Astrocyte (in vitro differentiated cells and primary cell): ENCODE measurements at regions not wholly inside any gene's neighbourhood (a gene's known extent, or its start where the extent isn't known, plus 50 kb on each side); places are given as distances from the start of the nearest gene placed in this dataset.

Experiments
- DNase-seq: peaks from one replicate; pipeline ENCODE4 v3.0.0-alpha.2; 2010; ENCODE audit warnings: low read depth
- FAIRE-seq: peaks from 2 replicates; lab custom pipeline; 2011; peaks lifted over from hg19 to GRCh38; lab: Jason Lieb, UNC
- H2AFZ ChIP-seq: 2 replicates; pipeline ENCODE4 v1.6.0; 2012; ENCODE audit warnings: low read depth, low read length, inconsistent platforms
- H3K27ac ChIP-seq: 2 replicates; pipeline ENCODE4 v1.5.1; 2011; ENCODE audit warnings: low read depth, low read length, inconsistent platforms
- H3K27me3 ChIP-seq: 2 replicates; pipeline ENCODE4 v1.6.0; 2011; ENCODE audit warnings: low read length, inconsistent platforms; ENCODE audit not compliant: insufficient read depth
- H3K36me3 ChIP-seq: 2 replicates; pipeline ENCODE4 v1.5.1; 2011; ENCODE audit warnings: low read length, inconsistent platforms; ENCODE audit not compliant: insufficient read depth
- H3K4me1 ChIP-seq: 2 replicates; pipeline ENCODE4 v1.5.1; 2011; ENCODE audit warnings: low read length, inconsistent platforms; ENCODE audit not compliant: insufficient read depth
- H3K4me2 ChIP-seq: 2 replicates; pipeline ENCODE4 v1.6.0; 2012; ENCODE audit warnings: low read length, inconsistent platforms
- H3K4me3 ChIP-seq: 2 replicates; pipeline ENCODE4 v1.5.1; 2011; ENCODE audit warnings: low read depth, mild to moderate bottlenecking, low read length, inconsistent platforms; ENCODE audit not compliant: insufficient read depth
- H3K79me2 ChIP-seq: 2 replicates; pipeline ENCODE4 v1.6.0; 2012; ENCODE audit warnings: mild to moderate bottlenecking, low read length, inconsistent platforms; ENCODE audit not compliant: insufficient read depth
- H3K9ac ChIP-seq: 2 replicates; pipeline ENCODE4 v1.6.0; 2012; ENCODE audit warnings: mild to moderate bottlenecking, low read length, inconsistent platforms
- H3K9me3 ChIP-seq: 2 replicates; pipeline ENCODE4 v1.5.1; 2012; ENCODE audit warnings: low read depth, mild to moderate bottlenecking, low read length, inconsistent platforms; ENCODE audit not compliant: insufficient read depth
- H4K20me1 ChIP-seq: 2 replicates; pipeline ENCODE4 v1.6.0; 2012; ENCODE audit warnings: low read length, inconsistent platforms; ENCODE audit not compliant: insufficient read depth
- H3K27ac Mint-ChIP-seq: one replicate; pipeline ENCODE4 v1.8.0; 2021; ENCODE audit warnings: mild to moderate bottlenecking, mixed read lengths; ENCODE audit not compliant: unreplicated experiment
- H3K27me3 Mint-ChIP-seq: one replicate; pipeline ENCODE4 v1.8.0; 2021; ENCODE audit warnings: low read depth, mixed read lengths; ENCODE audit not compliant: unreplicated experiment
- H3K36me3 Mint-ChIP-seq: one replicate; pipeline ENCODE4 v1.8.0; 2021; ENCODE audit warnings: low read depth, mixed read lengths; ENCODE audit not compliant: unreplicated experiment
- H3K4me1 Mint-ChIP-seq: one replicate; pipeline ENCODE4 v1.8.0; 2021; ENCODE audit warnings: low read depth, mixed read lengths; ENCODE audit not compliant: unreplicated experiment
- H3K4me3 Mint-ChIP-seq: one replicate; pipeline ENCODE4 v1.8.0; 2021; ENCODE audit warnings: mild to moderate bottlenecking, moderate library complexity, mixed read lengths; ENCODE audit not compliant: unreplicated experiment
- H3K9me3 Mint-ChIP-seq: one replicate; pipeline ENCODE4 v1.8.0; 2021; ENCODE audit warnings: mild to moderate bottlenecking, mixed read lengths; ENCODE audit not compliant: unreplicated experiment
- EZH2 ChIP-seq: IDR thresholded peaks from 2 replicates; pipeline ENCODE4 v1.6.1; 2012; ENCODE audit warnings: mild to moderate bottlenecking, low read length, inconsistent platforms; ENCODE audit not compliant: insufficient read depth
- TF ChIP-seq, protein P1 (sequence below): IDR thresholded peaks from 2 replicates; pipeline ENCODE4 v1.5.1; 2011; ENCODE audit warnings: low read depth, mild to moderate bottlenecking, inconsistent platforms, low read length, moderate library complexity; ENCODE audit not compliant: insufficient read depth

DNA sequence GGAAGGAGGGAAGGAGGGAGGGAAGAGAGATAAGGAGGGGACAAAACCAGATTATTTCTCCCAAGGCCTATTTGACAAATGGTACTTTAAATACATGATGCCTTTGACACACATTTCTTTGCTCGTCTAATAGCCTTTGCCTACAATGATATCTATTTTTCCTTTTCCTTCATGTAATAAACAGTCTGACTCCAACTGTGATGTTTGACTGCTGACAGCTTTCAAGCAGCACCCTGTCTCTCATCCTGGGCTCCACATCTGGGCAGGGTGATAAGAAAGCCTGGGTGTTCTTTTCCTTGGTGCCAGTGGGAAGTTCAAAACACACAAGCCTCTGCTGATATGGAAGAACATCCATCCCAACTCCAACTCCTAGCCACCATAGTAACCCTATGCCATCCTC is 1277.7 kb upstream of the NXPH2 start:
- Mint-ChIP-seq H3K36me3 (no peaks in the 10 kb centered on the region), H3K27me3 (no peaks in the 10 kb centered on the region), H3K4me1 (no peaks in the 10 kb centered on the region), H3K4me3 (no peak overlapping the region), H3K27ac (no peak overlapping the region), H3K9me3 (no peaks in the 10 kb centered on the region)
- no peak overlapping the region for H3K4me3 ChIP-seq
- no peaks in the 10 kb centered on the region for H3K4me1 ChIP-seq
- H3K79me2 ChIP-seq: no peaks in the 10 kb centered on the region
- no peaks in the 10 kb centered on the region for H3K9me3 ChIP-seq
- DNase-seq (no peak), FAIRE-seq (no peak)
- H3K4me2 ChIP-seq: no peak overlapping the region
- no peaks in the 10 kb centered on the region for H3K27me3 ChIP-seq
- no peak overlapping the region for H3K27ac ChIP-seq
- no peak overlapping the region for H2AFZ ChIP-seq
- H3K36me3 ChIP-seq: no peaks in the 10 kb centered on the region
- no peak overlapping the region for H3K9ac ChIP-seq
- no peaks in the 10 kb centered on the region for H4K20me1 ChIP-seq
- TF ChIP-seq, protein P1, sequence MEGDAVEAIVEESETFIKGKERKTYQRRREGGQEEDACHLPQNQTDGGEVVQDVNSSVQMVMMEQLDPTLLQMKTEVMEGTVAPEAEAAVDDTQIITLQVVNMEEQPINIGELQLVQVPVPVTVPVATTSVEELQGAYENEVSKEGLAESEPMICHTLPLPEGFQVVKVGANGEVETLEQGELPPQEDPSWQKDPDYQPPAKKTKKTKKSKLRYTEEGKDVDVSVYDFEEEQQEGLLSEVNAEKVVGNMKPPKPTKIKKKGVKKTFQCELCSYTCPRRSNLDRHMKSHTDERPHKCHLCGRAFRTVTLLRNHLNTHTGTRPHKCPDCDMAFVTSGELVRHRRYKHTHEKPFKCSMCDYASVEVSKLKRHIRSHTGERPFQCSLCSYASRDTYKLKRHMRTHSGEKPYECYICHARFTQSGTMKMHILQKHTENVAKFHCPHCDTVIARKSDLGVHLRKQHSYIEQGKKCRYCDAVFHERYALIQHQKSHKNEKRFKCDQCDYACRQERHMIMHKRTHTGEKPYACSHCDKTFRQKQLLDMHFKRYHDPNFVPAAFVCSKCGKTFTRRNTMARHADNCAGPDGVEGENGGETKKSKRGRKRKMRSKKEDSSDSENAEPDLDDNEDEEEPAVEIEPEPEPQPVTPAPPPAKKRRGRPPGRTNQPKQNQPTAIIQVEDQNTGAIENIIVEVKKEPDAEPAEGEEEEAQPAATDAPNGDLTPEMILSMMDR: no peak
- no peak for TF ChIP-seq EZH2

DNA sequence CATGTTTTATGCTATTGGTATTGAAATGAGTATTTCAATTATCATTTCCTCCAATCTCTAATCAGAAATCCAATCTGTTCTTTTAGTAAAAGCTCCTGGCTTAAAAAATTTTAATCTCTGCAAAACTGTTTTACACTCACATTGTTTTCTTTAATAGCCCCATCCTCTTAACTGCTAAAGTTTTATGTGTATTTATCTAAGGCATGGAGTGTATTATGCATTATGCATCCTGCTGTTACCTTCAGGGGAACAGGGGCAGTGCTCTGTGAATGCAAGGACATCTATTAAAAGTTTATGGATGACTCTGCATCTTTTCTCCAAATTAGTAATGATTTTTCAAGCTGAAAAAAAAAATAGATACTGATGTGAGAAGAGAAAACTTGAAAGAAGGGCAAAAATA is 1261.6 kb upstream of the NXPH2 start:
- Mint-ChIP-seq H3K27me3 (no peaks in the 10 kb centered on the region), H3K9me3 (peaks cover 2% of the 10 kb centered on the region), H3K4me1 (no peaks in the 10 kb centered on the region), H3K27ac (no peak overlapping the region), H3K4me3 (no peak overlapping the region), H3K36me3 (no peaks in the 10 kb centered on the region)
- Histone ChIP-seq H3K9me3 (no peaks in the 10 kb centered on the region), H3K36me3 (no peaks in the 10 kb centered on the region), H3K4me3 (no peak overlapping the region), H3K4me1 (no peaks in the 10 kb centered on the region), H3K79me2 (no peaks in the 10 kb centered on the region), H3K27ac (no peak overlapping the region), H3K9ac (no peak overlapping the region), H3K4me2 (no peak overlapping the region), H2AFZ (no peak overlapping the region), H3K27me3 (no peaks in the 10 kb centered on the region), H4K20me1 (no peaks in the 10 kb centered on the region)
- TF ChIP-seq, protein P1: no peak
- TF ChIP-seq EZH2: no peak
- FAIRE-seq (no peak), DNase-seq (no peak)

DNA sequence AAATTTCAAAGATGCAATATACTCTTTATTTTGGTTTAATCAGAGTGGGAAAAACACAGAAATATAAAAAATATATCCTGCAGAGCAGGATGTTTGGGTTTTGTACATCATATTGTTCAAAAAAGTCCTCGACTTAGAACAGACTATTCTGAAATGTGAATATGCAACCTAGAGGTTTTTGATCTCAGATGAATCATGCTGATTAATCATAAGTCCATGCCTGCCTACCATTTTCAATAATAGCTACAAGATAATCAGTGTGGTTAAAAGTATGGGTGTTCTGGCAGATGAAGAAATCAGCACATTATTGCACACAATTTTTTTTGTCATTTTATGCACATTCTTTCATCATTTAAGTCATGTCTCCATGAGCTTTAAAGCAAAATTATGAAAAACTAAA is 1261.0 kb upstream of the NXPH2 start:
- Mint-ChIP-seq H3K36me3 (no peaks in the 10 kb centered on the region), H3K4me1 (no peaks in the 10 kb centered on the region), H3K9me3 (peaks cover 2% of the 10 kb centered on the region), H3K4me3 (no peak overlapping the region), H3K27me3 (no peaks in the 10 kb centered on the region), H3K27ac (no peak overlapping the region)
- no peak overlapping the region for H3K9ac ChIP-seq
- H4K20me1 ChIP-seq: no peaks in the 10 kb centered on the region
- DNase-seq (no peak), FAIRE-seq (no peak)
- TF ChIP-seq, protein P1: no peak
- TF ChIP-seq EZH2: no peak
- H2AFZ ChIP-seq: no peak overlapping the region
- no peaks in the 10 kb centered on the region for H3K36me3 ChIP-seq
- H3K79me2 ChIP-seq: no peaks in the 10 kb centered on the region
- no peak overlapping the region for H3K4me3 ChIP-seq
- H3K27ac ChIP-seq: no peak overlapping the region
- H3K4me2 ChIP-seq: no peak overlapping the region
- H3K9me3 ChIP-seq: no peaks in the 10 kb centered on the region
- no peaks in the 10 kb centered on the region for H3K4me1 ChIP-seq
- no peaks in the 10 kb centered on the region for H3K27me3 ChIP-seq
